IPS-18c (cell line): ENCODE measurements at regions not wholly inside any gene's neighbourhood (a gene's known extent, or its start where the extent isn't known, plus 50 kb on each side); places are given as distances from the start of the nearest gene placed in this dataset.
"Not testable (repeated sequence)": the region's sequence is repeated elsewhere in the genome, so short reads cannot be mapped to it uniquely, and the experiment has no call there.

ENCODE experiments used
- H3K4me3 ChIP-seq: 2 replicates; pipeline ENCODE4 v1.7.0; 2013; ENCODE audit warnings: low read depth, mild to moderate bottlenecking, low read length, moderate library complexity; ENCODE audit not compliant: insufficient read depth
- H3K9me3 ChIP-seq: one replicate; pipeline ENCODE4 v1.6.1; 2013; ENCODE audit warnings: mild to moderate bottlenecking, low read length, moderate library complexity; ENCODE audit not compliant: control insufficient read depth, insufficient read depth

GRCh38 chr6:77337392-77337791 lies 125.9 kb downstream of the HTR1B start:
- H3K4me3 ChIP-seq: no peak overlapping the region

GRCh38 chr6:77334093-77334492 lies 129.2 kb downstream of the HTR1B start:
- H3K4me3 ChIP-seq: no peak overlapping the region
- H3K9me3 ChIP-seq: peaks cover 4% of the 10 kb centered on the region

More at GRCh38 chr6:77337392-77337791, 125.9 kb downstream of the HTR1B start:
- peaks cover 4% of the 10 kb centered on the region for H3K9me3 ChIP-seq

GRCh38 chr6:77332915-77333623 lies 130.2 kb downstream of the HTR1B start:
- Histone ChIP-seq H3K4me3 (no peak overlapping the region), H3K9me3 (peaks cover 4% of the 10 kb centered on the region)

GRCh38 chr6:77326711-77327110 lies 136.6 kb downstream of the HTR1B start:
- H3K4me3 ChIP-seq: no peak overlapping the region
- H3K9me3 ChIP-seq: no peaks in the 10 kb centered on the region

- H3K9me3 ChIP-seq: no peaks in the 10 kb centered on the region
These were observed 137.3 kb downstream of the HTR1B start for GRCh38 chr6:77326029-77326428.

GRCh38 chr6:77324866-77325265 lies 138.4 kb downstream of the HTR1B start:
- Histone ChIP-seq H3K4me3 (no peak overlapping the region), H3K9me3 (no peaks in the 10 kb centered on the region)

More at GRCh38 chr6:77326029-77326428, 137.3 kb downstream of the HTR1B start:
- H3K4me3 ChIP-seq: no peak overlapping the region

GRCh38 chr6:77322604-77323003 lies 140.7 kb downstream of the HTR1B start:
- no peak overlapping the region for H3K4me3 ChIP-seq
- no peaks in the 10 kb centered on the region for H3K9me3 ChIP-seq

GRCh38 chr6:77318256-77318655 lies 145.0 kb downstream of the HTR1B start:
- no peak overlapping the region for H3K4me3 ChIP-seq
- no peaks in the 10 kb centered on the region for H3K9me3 ChIP-seq

- Histone ChIP-seq H3K4me3 (no peak overlapping the region), H3K9me3 (no peaks in the 10 kb centered on the region)
These were observed 149.7 kb downstream of the HTR1B start for GRCh38 chr6:77313595-77313994.

GRCh38 chr6:77299931-77300330 lies 163.4 kb downstream of the HTR1B start:
- Histone ChIP-seq H3K9me3 (no peaks in the 10 kb centered on the region), H3K4me3 (no peak overlapping the region)

GRCh38 chr6:77298283-77298682 lies 165.0 kb downstream of the HTR1B start:
- H3K9me3 ChIP-seq: no peaks in the 10 kb centered on the region
- no peak overlapping the region for H3K4me3 ChIP-seq

- Histone ChIP-seq H3K9me3 (no peaks in the 10 kb centered on the region), H3K4me3 (no peak overlapping the region)
These were observed 170.4 kb downstream of the HTR1B start for GRCh38 chr6:77292564-77293546.

- no peaks in the 10 kb centered on the region for H3K9me3 ChIP-seq
- H3K4me3 ChIP-seq: no peak overlapping the region
These were observed 172.5 kb downstream of the HTR1B start for GRCh38 chr6:77290798-77291197.

- H3K9me3 ChIP-seq: no peaks in the 10 kb centered on the region
These were observed 176.8 kb downstream of the HTR1B start for GRCh38 chr6:77286541-77286940.

GRCh38 chr6:77273929-77274328 lies 189.4 kb downstream of the HTR1B start:
- H3K4me3 ChIP-seq: no peak overlapping the region
- H3K9me3 ChIP-seq: peaks cover 11% of the 10 kb centered on the region

More at GRCh38 chr6:77286541-77286940, 176.8 kb downstream of the HTR1B start:
- no peak overlapping the region for H3K4me3 ChIP-seq

- no peak overlapping the region for H3K4me3 ChIP-seq
- H3K9me3 ChIP-seq: no peaks in the 10 kb centered on the region
These were observed 198.3 kb downstream of the HTR1B start for GRCh38 chr6:77264970-77265369.

- no peak overlapping the region for H3K4me3 ChIP-seq
- no peaks in the 10 kb centered on the region for H3K9me3 ChIP-seq
These were observed 200.3 kb downstream of the HTR1B start for GRCh38 chr6:77263003-77263402.

GRCh38 chr6:77251801-77252200 lies 211.5 kb downstream of the HTR1B start:
- H3K9me3 ChIP-seq, H3K4me3 ChIP-seq: not testable (repeated sequence)
